ENCODE measurements at regions not wholly inside any gene's neighbourhood (a gene's known extent, or its start where the extent isn't known, plus 50 kb on each side); places are given as distances from the start of the nearest gene placed in this dataset.

DNA sequence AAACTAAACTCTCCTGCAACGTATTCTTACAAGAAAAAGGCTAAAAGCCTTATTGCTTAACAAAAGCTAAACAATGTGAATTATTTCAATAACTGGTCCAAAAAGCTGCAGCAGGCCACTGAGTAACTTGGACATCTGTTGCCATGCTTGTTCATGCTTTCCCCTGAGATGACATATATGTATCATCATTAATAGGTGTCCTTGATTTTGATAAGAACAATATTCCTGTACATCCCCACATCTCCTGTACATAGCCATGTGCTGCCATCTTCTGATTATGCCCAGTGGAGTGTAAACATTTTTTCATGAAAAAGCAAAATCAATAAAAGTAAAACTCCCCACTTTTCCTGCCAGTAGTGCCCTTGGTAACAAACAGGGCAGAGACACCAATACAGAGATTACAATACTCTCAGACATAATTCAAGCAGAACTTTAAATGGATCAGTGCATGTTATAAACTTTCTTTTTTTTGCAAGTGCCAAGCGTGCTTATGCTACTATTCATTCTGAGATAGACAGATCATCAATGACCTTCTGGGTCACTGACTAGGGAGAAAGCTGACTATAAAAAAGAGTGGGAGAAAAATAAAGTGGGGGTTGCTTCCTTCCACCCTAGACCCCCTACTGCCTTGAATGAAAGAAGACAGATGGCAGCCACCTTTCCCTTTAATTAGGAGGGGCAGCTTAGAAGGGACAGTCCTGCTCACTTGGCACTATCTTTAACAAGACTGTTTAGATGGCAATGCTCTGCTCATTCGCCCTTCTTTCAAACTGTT lies 205.5 kb upstream of the KLF14 start:
- in situ Hi-C loops (cut with HindIII; ENCODE audit: low sequenced_read_pairs), result no loop called here
- peak overlapping the region; percentile 68 for H3K4me3 ChIP-seq (ENCODE audit: low read depth, low read length)
- peak; percentile 30 for DNase-seq (ENCODE audit: low read depth, low spot score)
- TF ChIP-seq, protein P1, sequence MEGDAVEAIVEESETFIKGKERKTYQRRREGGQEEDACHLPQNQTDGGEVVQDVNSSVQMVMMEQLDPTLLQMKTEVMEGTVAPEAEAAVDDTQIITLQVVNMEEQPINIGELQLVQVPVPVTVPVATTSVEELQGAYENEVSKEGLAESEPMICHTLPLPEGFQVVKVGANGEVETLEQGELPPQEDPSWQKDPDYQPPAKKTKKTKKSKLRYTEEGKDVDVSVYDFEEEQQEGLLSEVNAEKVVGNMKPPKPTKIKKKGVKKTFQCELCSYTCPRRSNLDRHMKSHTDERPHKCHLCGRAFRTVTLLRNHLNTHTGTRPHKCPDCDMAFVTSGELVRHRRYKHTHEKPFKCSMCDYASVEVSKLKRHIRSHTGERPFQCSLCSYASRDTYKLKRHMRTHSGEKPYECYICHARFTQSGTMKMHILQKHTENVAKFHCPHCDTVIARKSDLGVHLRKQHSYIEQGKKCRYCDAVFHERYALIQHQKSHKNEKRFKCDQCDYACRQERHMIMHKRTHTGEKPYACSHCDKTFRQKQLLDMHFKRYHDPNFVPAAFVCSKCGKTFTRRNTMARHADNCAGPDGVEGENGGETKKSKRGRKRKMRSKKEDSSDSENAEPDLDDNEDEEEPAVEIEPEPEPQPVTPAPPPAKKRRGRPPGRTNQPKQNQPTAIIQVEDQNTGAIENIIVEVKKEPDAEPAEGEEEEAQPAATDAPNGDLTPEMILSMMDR (IDR thresholded peaks at IDR 0.05; ENCODE audit: low read depth, low read length), result peak; percentile 4

DNA sequence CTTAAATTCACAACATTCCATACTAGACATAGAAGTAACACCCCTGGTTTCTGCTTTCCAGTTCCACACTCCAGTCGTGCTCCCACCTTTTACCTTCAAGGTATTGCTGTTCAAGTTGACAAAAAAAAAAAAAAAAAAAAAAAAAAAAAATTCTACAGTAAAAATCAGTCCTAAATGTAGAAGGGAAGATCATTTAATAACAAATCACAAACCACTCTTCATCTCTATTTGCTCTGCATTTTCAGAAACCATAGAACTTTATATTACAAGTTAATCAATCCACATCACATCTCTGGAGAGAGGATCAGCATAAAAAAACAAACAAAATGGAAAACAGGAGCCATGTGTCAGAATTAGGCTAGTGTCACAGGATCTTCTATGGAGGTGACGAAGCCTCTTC lies 206.3 kb upstream of the KLF14 start:
- DNase-seq (ENCODE audit: low read depth, low spot score), result peak; percentile 28
- H3K4me3 ChIP-seq (ENCODE audit: low read depth, low read length), result peak overlapping the region; percentile 68
- in situ Hi-C loops (cut with HindIII; ENCODE audit: low sequenced_read_pairs), result no loop called here
- TF ChIP-seq, protein P1 (IDR thresholded peaks at IDR 0.05; ENCODE audit: low read depth, low read length), result no peak

DNA sequence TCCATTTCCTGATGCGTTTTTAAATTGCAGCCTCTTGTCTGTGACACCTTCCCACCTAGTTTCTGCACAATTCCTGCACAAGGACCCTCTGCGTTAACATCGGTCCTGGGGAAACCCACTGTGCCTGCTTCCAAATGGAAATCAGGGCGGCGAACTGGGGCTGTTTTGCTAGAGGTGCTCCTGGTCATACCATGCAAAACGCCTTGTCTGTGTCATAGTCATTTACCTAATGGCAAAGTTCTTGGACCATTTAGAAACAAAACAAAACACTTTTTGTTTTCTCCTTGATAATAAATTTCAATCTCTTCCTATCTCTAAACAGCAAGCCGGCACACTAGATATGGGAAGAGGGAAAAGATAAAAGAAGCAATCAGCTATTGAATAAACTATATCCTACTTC lies 206.9 kb upstream of the KLF14 start:
- peak; percentile 38 for DNase-seq (ENCODE audit: low read depth, low spot score)
- TF ChIP-seq, protein P1 (IDR thresholded peaks at IDR 0.05; ENCODE audit: low read depth, low read length), result no peak
- H3K4me3 ChIP-seq (ENCODE audit: low read depth, low read length), result peak overlapping the region; percentile 68
- in situ Hi-C loops (cut with HindIII; ENCODE audit: low sequenced_read_pairs), result no loop called here

DNA sequence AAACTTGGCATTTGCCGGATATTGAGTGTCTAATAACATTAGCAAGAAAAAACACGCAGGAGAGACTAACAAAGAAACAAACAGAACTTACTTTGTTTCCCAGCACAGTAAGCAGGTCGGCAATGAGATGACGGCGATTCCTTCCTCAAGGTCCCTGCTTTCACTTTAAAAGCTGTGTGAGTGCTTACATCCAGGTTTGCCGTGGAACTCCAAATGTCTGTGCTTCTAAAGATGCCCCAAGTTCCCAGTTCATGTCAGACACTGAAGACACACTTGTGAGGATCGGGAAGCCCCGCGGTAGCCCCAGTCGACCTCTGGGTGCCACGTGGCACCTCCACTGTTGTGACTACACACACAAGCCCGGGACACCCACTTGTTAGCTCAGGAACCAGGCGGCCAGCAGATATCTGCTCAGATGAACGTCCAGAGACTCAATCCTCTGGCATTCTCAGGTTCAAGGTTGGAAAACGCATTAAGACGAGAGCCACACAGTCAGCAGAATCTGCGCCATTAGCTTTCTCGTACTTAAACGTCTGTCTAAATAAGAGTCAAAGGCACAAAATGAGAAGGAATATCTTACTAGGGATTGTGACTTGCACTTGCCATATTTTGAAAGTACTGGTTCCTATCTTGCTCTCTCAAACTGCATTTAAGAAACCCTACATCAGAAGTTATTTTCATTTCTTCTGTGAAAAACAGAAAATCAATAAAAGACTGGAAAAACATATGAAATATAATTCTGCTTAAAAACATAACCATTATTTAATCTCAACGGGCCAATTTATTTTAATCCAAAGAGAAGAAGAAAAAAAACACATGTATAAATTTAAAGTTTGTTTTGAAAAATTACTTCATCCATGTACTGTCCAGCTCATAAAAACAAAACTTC lies 207.6 kb upstream of the KLF14 start:
- peak; percentile 82 for DNase-seq (ENCODE audit: low read depth, low spot score)
- in situ Hi-C loops (cut with HindIII; ENCODE audit: low sequenced_read_pairs), result no loop called here
- TF ChIP-seq, protein P1 (IDR thresholded peaks at IDR 0.05; ENCODE audit: low read depth, low read length), result no peak
- peak overlapping the region; percentile 68 for H3K4me3 ChIP-seq (ENCODE audit: low read depth, low read length)

DNA sequence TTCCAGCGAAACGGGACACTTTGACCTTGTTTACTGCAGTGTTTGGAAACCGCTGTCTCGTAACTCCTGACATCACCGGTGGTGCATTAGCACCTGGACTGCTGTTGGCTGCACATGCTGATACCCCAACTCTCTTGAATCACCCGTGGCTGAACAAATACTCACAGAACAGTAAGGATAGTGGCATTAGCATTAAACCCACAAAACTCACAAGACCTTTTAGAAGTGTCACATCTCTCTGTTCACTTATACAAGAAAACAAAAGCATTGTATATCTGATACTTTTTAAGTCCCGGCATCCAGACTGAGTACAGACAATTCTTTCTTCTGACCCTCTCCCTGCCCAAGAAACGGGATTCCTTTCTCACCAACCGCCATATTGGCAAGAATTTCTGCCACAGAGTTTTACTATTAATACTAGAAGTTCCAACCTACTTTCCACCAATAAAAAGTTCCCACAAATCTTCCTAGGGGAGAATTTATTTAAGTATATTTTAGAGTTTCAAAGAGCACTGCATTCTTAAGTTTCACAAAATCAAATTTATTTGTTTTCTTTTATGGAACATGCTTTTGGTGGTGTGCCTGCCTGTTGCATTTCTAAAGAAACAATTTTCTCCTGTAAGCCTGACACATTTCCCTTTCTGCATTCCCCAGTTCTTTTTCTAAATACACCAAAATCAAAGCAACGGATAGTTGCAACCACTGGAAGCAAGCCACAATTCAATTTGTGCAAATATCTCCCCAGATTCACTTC lies 208.4 kb upstream of the KLF14 start:
- in situ Hi-C loops (cut with HindIII; ENCODE audit: low sequenced_read_pairs), result no loop called here
- peak; percentile 75 for DNase-seq (ENCODE audit: low read depth, low spot score)
- TF ChIP-seq, protein P1 (IDR thresholded peaks at IDR 0.05; ENCODE audit: low read depth, low read length), result no peak
- H3K4me3 ChIP-seq (ENCODE audit: low read depth, low read length), result peak overlapping the region; percentile 68

DNA sequence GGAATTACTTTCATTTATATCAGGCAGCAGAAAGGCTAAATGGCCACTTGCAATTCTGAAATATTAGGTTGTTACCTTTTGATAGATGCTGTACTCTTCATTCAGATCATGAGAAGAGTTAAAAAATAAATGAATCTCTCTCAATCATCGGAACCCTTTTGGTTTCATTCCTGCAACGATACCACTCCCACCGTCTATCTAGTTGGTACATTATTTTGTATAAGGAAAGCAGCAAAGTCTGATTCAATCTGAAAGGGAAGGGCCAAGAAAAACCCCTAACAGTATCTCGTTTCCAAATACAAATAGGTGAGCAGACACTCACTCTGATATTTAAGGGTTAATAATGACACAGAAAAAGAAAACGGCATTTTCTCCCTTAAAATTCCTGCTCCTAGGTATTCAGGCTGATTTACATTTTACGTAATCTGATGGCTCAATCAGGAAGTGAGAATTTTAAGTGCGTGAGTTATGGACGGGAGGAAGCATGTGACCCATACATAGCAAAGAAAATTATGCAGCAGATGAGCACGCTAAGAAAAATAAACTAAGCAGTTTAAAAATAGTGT lies 209.4 kb upstream of the KLF14 start:
- peak; percentile 82 for DNase-seq (ENCODE audit: low read depth, low spot score)
- TF ChIP-seq, protein P1 (IDR thresholded peaks at IDR 0.05; ENCODE audit: low read depth, low read length), result no peak
- peak overlapping the region; percentile 33 for H3K4me3 ChIP-seq (ENCODE audit: low read depth, low read length)
- in situ Hi-C loops (cut with HindIII; ENCODE audit: low sequenced_read_pairs), result no loop called here
